ENCODE measurements at regions not wholly inside any gene's neighbourhood (a gene's known extent, or its start where the extent isn't known, plus 50 kb on each side); places are given as distances from the start of the nearest gene placed in this dataset.

- no peaks in the 10 kb centered on the region for H3K9me3 Mint-ChIP-seq
- no peak for DNase-seq (ENCODE audit: extremely low spot score, unreplicated experiment)
- H3K4me3 Mint-ChIP-seq: no peak overlapping the region
- H3K4me1 Mint-ChIP-seq (ENCODE audit: unreplicated experiment): peaks cover 6% of the 10 kb centered on the region
- H3K27me3 Mint-ChIP-seq: no peaks in the 10 kb centered on the region
- no peak overlapping the region for H3K27ac Mint-ChIP-seq
- TF ChIP-seq CTCF (conservative IDR thresholded peaks at IDR 0.05): no peak
- no peaks in the 10 kb centered on the region for H3K36me3 Mint-ChIP-seq
Measured at GRCh38 chr4:137707626-137708025, 175.3 kb upstream of the PCDH18 start.

- TF ChIP-seq CTCF (conservative IDR thresholded peaks at IDR 0.05): no peak
- no peaks in the 10 kb centered on the region for H3K36me3 Mint-ChIP-seq
- H3K27me3 Mint-ChIP-seq: no peaks in the 10 kb centered on the region
- H3K4me3 Mint-ChIP-seq: no peak overlapping the region
- DNase-seq (ENCODE audit: extremely low spot score, unreplicated experiment): no peak
- no peaks in the 10 kb centered on the region for H3K9me3 Mint-ChIP-seq
- H3K4me1 Mint-ChIP-seq (ENCODE audit: unreplicated experiment): peaks cover 6% of the 10 kb centered on the region
- no peak overlapping the region for H3K27ac Mint-ChIP-seq
Measured at GRCh38 chr4:137707102-137707620, 174.9 kb upstream of the PCDH18 start.

- peak overlapping the region; percentile 20 for H3K4me3 Mint-ChIP-seq
- TF ChIP-seq CTCF (conservative IDR thresholded peaks at IDR 0.05): no peak
- no peak overlapping the region for H3K27ac Mint-ChIP-seq
- H3K4me1 Mint-ChIP-seq (ENCODE audit: unreplicated experiment): peaks cover 11% of the 10 kb centered on the region
- DNase-seq (ENCODE audit: extremely low spot score, unreplicated experiment): no peak
- no peaks in the 10 kb centered on the region for H3K36me3 Mint-ChIP-seq
- H3K9me3 Mint-ChIP-seq: peaks cover under 1% of the 10 kb centered on the region
- H3K27me3 Mint-ChIP-seq: no peaks in the 10 kb centered on the region
Measured at GRCh38 chr4:137705171-137705783, 173.0 kb upstream of the PCDH18 start.

GRCh38 chr4:137703195-137703594 lies 170.9 kb upstream of the PCDH18 start:
- Mint-ChIP-seq H3K9me3 (peaks cover 11% of the 10 kb centered on the region), H3K4me3 (no peak overlapping the region), H3K27ac (no peak overlapping the region), H3K27me3 (no peaks in the 10 kb centered on the region), H3K36me3 (no peaks in the 10 kb centered on the region), H3K4me1 (ENCODE audit: unreplicated experiment) (peaks cover 14% of the 10 kb centered on the region)
- no peak for TF ChIP-seq CTCF (conservative IDR thresholded peaks at IDR 0.05)
- DNase-seq (ENCODE audit: extremely low spot score, unreplicated experiment): no peak

GRCh38 chr4:137702512-137702911 lies 170.2 kb upstream of the PCDH18 start:
- DNase-seq (ENCODE audit: extremely low spot score, unreplicated experiment): no peak
- Mint-ChIP-seq H3K36me3 (no peaks in the 10 kb centered on the region), H3K27ac (no peak overlapping the region), H3K9me3 (peaks cover 11% of the 10 kb centered on the region), H3K27me3 (no peaks in the 10 kb centered on the region), H3K4me1 (ENCODE audit: unreplicated experiment) (peaks cover 14% of the 10 kb centered on the region), H3K4me3 (no peak overlapping the region)
- no peak for TF ChIP-seq CTCF (conservative IDR thresholded peaks at IDR 0.05)

Measured in type B pancreatic cell (in vitro differentiated cells).